NCI-H2107 (cell line): ENCODE measurements at regions not wholly inside any gene's neighbourhood (a gene's known extent, or its start where the extent isn't known, plus 50 kb on each side); places are given as distances from the start of the nearest gene placed in this dataset.
"Not testable (repeated sequence)": the region's sequence is repeated elsewhere in the genome, so short reads cannot be mapped to it uniquely, and the experiment has no call there.

Experiments used
- DNase-seq: peaks from one replicate; lab custom pipeline; 2025; lab: John Stamatoyannopoulos, UW

GRCh38 chr20:4635781-4636180 is 50.5 kb upstream of the PRNP start:
- no peak for DNase-seq

GRCh38 chr20:4635342-4635741 is 50.9 kb upstream of the PRNP start:
- no peak for DNase-seq

GRCh38 chr20:4633780-4634179 is 52.5 kb upstream of the PRNP start:
- no peak for DNase-seq

- no peak for DNase-seq
Measured at GRCh38 chr20:4633379-4633778, 52.9 kb upstream of the PRNP start.

- DNase-seq, result no peak
Measured at GRCh38 chr20:4632876-4633275, 53.4 kb upstream of the PRNP start.

- DNase-seq, result no peak
Measured at GRCh38 chr20:4626228-4626627, 60.0 kb upstream of the PRNP start.

- no peak for DNase-seq
Measured at GRCh38 chr20:4625687-4626086, 60.6 kb upstream of the PRNP start.

- not testable (repeated sequence) for DNase-seq
Measured at GRCh38 chr20:4624675-4625336, 61.5 kb upstream of the PRNP start.

- DNase-seq, result not testable (repeated sequence)
Measured at GRCh38 chr20:4619144-4619543, 67.1 kb upstream of the PRNP start.

- DNase-seq, result no peak
Measured at GRCh38 chr20:4617484-4617883, 68.8 kb upstream of the PRNP start.

- no peak for DNase-seq
Measured at GRCh38 chr20:4617019-4617418, 69.2 kb upstream of the PRNP start.

- peak; percentile 34 for DNase-seq
Measured at GRCh38 chr20:4613718-4614620, 72.3 kb upstream of the PRNP start.

GRCh38 chr20:4613184-4613583 is 73.1 kb upstream of the PRNP start:
- DNase-seq, result no peak

- no peak for DNase-seq
Measured at GRCh38 chr20:4610871-4611270, 75.4 kb upstream of the PRNP start.

- no peak for DNase-seq
Measured at GRCh38 chr20:4609511-4609910, 76.7 kb upstream of the PRNP start.

GRCh38 chr20:4608861-4609260 is 77.4 kb upstream of the PRNP start:
- no peak for DNase-seq

GRCh38 chr20:4607287-4607713 is 79.0 kb upstream of the PRNP start:
- no peak for DNase-seq

- no peak for DNase-seq
Measured at GRCh38 chr20:4606051-4606450, 80.2 kb upstream of the PRNP start.

GRCh38 chr20:4605166-4605565 is 81.1 kb upstream of the PRNP start:
- no peak for DNase-seq

- no peak for DNase-seq
Measured at GRCh38 chr20:4604580-4604979, 81.7 kb upstream of the PRNP start.

- no peak for DNase-seq
Measured at GRCh38 chr20:4603724-4604123, 82.5 kb upstream of the PRNP start.

GRCh38 chr20:4602297-4602631 is 84.0 kb upstream of the PRNP start:
- no peak for DNase-seq

GRCh38 chr20:4601630-4602296 is 84.5 kb upstream of the PRNP start:
- no peak for DNase-seq
